ENCODE measurements at regions not wholly inside any gene's neighbourhood (a gene's known extent, or its start where the extent isn't known, plus 50 kb on each side); places are given as distances from the start of the nearest gene placed in this dataset.

GRCh38 chr7:46558482-46559193, 637.6 kb upstream of the IGFBP3 start:
- intact Hi-C loops (cut with DNase I; ENCODE audit: low total_unique reads) (no loop called here), in situ Hi-C loops (cut with MboI; ENCODE audit: low sequenced_read_pairs in 4 of 4) (no loop called here)
- ATAC-seq (peak in 1 of 2 donors; percentile 36), DNase-seq (no peak)
- Histone ChIP-seq H3K36me3 (no peaks in the 10 kb centered on the region), H3K27me3 (no peaks in the 10 kb centered on the region), H3K9me3 (no peaks in the 10 kb centered on the region), H3K4me1 (no peaks in the 10 kb centered on the region), H3K27ac (no peak overlapping the region), H3K4me3 (no peak overlapping the region)
- TF ChIP-seq, protein P1, sequence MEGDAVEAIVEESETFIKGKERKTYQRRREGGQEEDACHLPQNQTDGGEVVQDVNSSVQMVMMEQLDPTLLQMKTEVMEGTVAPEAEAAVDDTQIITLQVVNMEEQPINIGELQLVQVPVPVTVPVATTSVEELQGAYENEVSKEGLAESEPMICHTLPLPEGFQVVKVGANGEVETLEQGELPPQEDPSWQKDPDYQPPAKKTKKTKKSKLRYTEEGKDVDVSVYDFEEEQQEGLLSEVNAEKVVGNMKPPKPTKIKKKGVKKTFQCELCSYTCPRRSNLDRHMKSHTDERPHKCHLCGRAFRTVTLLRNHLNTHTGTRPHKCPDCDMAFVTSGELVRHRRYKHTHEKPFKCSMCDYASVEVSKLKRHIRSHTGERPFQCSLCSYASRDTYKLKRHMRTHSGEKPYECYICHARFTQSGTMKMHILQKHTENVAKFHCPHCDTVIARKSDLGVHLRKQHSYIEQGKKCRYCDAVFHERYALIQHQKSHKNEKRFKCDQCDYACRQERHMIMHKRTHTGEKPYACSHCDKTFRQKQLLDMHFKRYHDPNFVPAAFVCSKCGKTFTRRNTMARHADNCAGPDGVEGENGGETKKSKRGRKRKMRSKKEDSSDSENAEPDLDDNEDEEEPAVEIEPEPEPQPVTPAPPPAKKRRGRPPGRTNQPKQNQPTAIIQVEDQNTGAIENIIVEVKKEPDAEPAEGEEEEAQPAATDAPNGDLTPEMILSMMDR (IDR thresholded peaks at IDR 0.05 in 4 of 5, conservative IDR thresholded peaks at IDR 0.05 in 1 of 5), result no peak
- no peak for TF ChIP-seq POLR2A (IDR thresholded peaks at IDR 0.05)

GRCh38 chr7:46557781-46558180, 636.7 kb upstream of the IGFBP3 start:
- intact Hi-C loops (cut with DNase I; ENCODE audit: low total_unique reads), result no loop called here
- Histone ChIP-seq H3K27me3 (no peaks in the 10 kb centered on the region), H3K4me1 (no peaks in the 10 kb centered on the region), H3K36me3 (no peaks in the 10 kb centered on the region), H3K9me3 (no peaks in the 10 kb centered on the region), H3K4me3 (no peak overlapping the region), H3K27ac (no peak overlapping the region)
- TF ChIP-seq, protein P1 (IDR thresholded peaks at IDR 0.05 in 4 of 5, conservative IDR thresholded peaks at IDR 0.05 in 1 of 5), result no peak
- no peak for TF ChIP-seq POLR2A (IDR thresholded peaks at IDR 0.05)
- ATAC-seq, result no peak
- DNase-seq, result no peak
- in situ Hi-C loops (cut with MboI; ENCODE audit: low sequenced_read_pairs in 4 of 4), result no loop called here

GRCh38 chr7:46557295-46557711, 636.2 kb upstream of the IGFBP3 start:
- H3K4me1 ChIP-seq, result no peaks in the 10 kb centered on the region
- no peaks in the 10 kb centered on the region for H3K9me3 ChIP-seq
- H3K27me3 ChIP-seq, result no peaks in the 10 kb centered on the region
- intact Hi-C loops (cut with DNase I; ENCODE audit: low total_unique reads) (no loop called here), in situ Hi-C loops (cut with MboI; ENCODE audit: low sequenced_read_pairs in 4 of 4) (no loop called here)
- H3K27ac ChIP-seq, result no peak overlapping the region
- no peaks in the 10 kb centered on the region for H3K36me3 ChIP-seq
- TF ChIP-seq, protein P1 (IDR thresholded peaks at IDR 0.05 in 4 of 5, conservative IDR thresholded peaks at IDR 0.05 in 1 of 5), result no peak
- no peak for TF ChIP-seq POLR2A (IDR thresholded peaks at IDR 0.05)
- H3K4me3 ChIP-seq, result no peak overlapping the region
- DNase-seq, result no peak
- ATAC-seq, result no peak

DNA sequence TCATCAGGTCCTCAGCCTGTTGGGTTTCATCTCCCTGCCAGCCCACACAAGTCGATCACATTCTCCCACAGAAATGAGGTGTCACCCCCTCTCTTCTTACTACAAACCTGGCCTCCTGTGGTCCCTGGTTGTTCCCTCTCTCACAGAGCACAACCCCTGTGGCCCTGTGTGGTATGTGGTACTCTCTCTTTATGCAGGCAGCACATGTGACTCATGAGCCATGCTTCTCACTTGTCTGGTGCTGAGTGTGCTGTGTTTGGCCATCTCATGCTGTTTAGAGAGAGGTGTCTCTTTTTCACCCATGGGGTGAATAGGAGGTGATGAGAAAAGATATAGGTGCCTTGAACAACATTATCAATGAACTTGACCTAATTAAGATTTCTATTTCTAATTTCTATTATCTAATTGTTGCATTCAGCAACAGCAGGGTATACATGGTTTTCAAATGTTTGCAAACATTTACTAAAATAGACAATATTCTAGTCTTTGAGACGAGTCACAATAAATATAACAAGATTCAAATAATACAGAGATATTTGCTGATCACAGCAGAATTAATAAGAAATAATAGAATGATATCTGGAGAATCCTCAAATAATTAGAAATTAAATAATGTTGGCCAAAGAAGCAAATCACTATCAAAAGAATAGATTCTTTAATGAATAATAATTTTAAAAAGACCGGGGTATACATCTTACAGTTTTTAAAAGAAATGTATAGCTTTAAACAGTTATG, 633.8 kb upstream of the IGFBP3 start:
- no peak for TF ChIP-seq POLR2A (IDR thresholded peaks at IDR 0.05)
- TF ChIP-seq, protein P1 (IDR thresholded peaks at IDR 0.05 in 4 of 5, conservative IDR thresholded peaks at IDR 0.05 in 1 of 5), result no peak
- H3K4me3 ChIP-seq, result no peak overlapping the region
- DNase-seq (no peak), ATAC-seq (no peak)
- no peaks in the 10 kb centered on the region for H3K4me1 ChIP-seq
- in situ Hi-C loops (cut with MboI; ENCODE audit: low sequenced_read_pairs in 4 of 4), result no loop called here
- intact Hi-C loops (cut with DNase I; ENCODE audit: low total_unique reads), result no loop called here
- H3K27ac ChIP-seq, result no peak overlapping the region
- no peaks in the 10 kb centered on the region for H3K27me3 ChIP-seq
- H3K9me3 ChIP-seq, result no peaks in the 10 kb centered on the region
- H3K36me3 ChIP-seq, result no peaks in the 10 kb centered on the region
